Fibroblast of lung (primary cell): ENCODE measurements at regions not wholly inside any gene's neighbourhood (a gene's known extent, or its start where the extent isn't known, plus 50 kb on each side); places are given as distances from the start of the nearest gene placed in this dataset.

Experiments
- DNase-seq, 2 donors: peaks; one replicate each; pipeline versions ENCODE4 v3.0.0 to v3.0.0-alpha.2; 2010; ENCODE audit warnings: low read depth in 2 of 2
- H2AFZ ChIP-seq: 2 replicates; pipeline ENCODE4 v1.5.1; 2012; ENCODE audit warnings: low read length, control low read depth, inconsistent platforms
- H3K27ac ChIP-seq: 2 replicates; pipeline ENCODE4 v1.5.1; 2011; ENCODE audit warnings: low read length, control low read depth; ENCODE audit not compliant: insufficient read depth
- H3K27me3 ChIP-seq: 2 replicates; pipeline ENCODE4 v1.5.1; 2011; ENCODE audit warnings: mild to moderate bottlenecking, low read length; ENCODE audit not compliant: control insufficient read depth, insufficient read depth
- H3K36me3 ChIP-seq: 2 replicates; pipeline ENCODE4 v1.5.1; 2011; ENCODE audit warnings: low read length; ENCODE audit not compliant: control insufficient read depth, insufficient read depth
- H3K4me1 ChIP-seq: 2 replicates; pipeline ENCODE4 v1.5.1; 2011; ENCODE audit warnings: low read length; ENCODE audit not compliant: control insufficient read depth, insufficient read depth; ENCODE audit errors: extremely low read depth
- H3K4me2 ChIP-seq: 2 replicates; pipeline ENCODE4 v1.5.1; 2011; ENCODE audit warnings: low read length, control low read depth; ENCODE audit not compliant: insufficient read depth; ENCODE audit errors: extremely low read depth
- H3K4me3 ChIP-seq, 4 experiments: fragments of 200-600 bp in 1 of 4; sonication (generic) in 1 of 4; replicated peaks in 1 of 4; 2 replicates each; pipeline ENCODE4 v1.5.1; 2011 to 2016; ENCODE audit warnings: low read length in 4 of 4, low read depth in 3 of 4, mild to moderate bottlenecking in 3 of 4, control low read depth in 2 of 4, inconsistent platforms in 1 of 4, mixed read lengths in 1 of 4; ENCODE audit not compliant: insufficient read depth in 1 of 4; ENCODE audit errors: control extremely low read depth in 1 of 4
- H3K79me2 ChIP-seq: 2 replicates; pipeline ENCODE4 v1.5.1; 2012; ENCODE audit warnings: mild to moderate bottlenecking, low read length, inconsistent platforms; ENCODE audit not compliant: control insufficient read depth, insufficient read depth
- H3K9ac ChIP-seq: 2 replicates; pipeline ENCODE4 v1.5.1; 2011; ENCODE audit warnings: mild to moderate bottlenecking, low read length, control low read depth; ENCODE audit not compliant: insufficient read depth
- H3K9me3 ChIP-seq: 2 replicates; pipeline ENCODE4 v1.5.1; 2012; ENCODE audit warnings: low read depth, low read length; ENCODE audit not compliant: control insufficient read depth, insufficient read depth
- H4K20me1 ChIP-seq: 2 replicates; pipeline ENCODE4 v1.5.1; 2011; ENCODE audit warnings: low read length; ENCODE audit not compliant: control insufficient read depth, insufficient read depth; ENCODE audit errors: extremely low read depth
- CTCF ChIP-seq, 2 donors: IDR thresholded peaks in 1 of 2; conservative IDR thresholded peaks in 1 of 2; 1 replicate in 1 of 2; 2 replicates in 1 of 2; pipeline ENCODE4 v1.5.1; 2011 to 2012; ENCODE audit warnings: low read length in 2 of 2, control low read depth in 1 of 2, inconsistent platforms in 1 of 2, low read depth in 1 of 2, mild to moderate bottlenecking in 1 of 2
- EZH2 ChIP-seq: IDR thresholded peaks from 2 replicates; pipeline ENCODE4 v1.5.1; 2012; ENCODE audit warnings: low read length, control low read depth, mild to moderate bottlenecking; ENCODE audit errors: missing control alignments

GRCh38 chrX:121165930-121166359, 118.5 kb downstream of the GLUD2 start:
- H3K36me3 ChIP-seq: no peaks in the 10 kb centered on the region
- H3K27me3 ChIP-seq: no peaks in the 10 kb centered on the region
- no peak overlapping the region for H3K4me3 ChIP-seq
- no peaks in the 10 kb centered on the region for H3K9me3 ChIP-seq
- no peak overlapping the region for H2AFZ ChIP-seq
- H4K20me1 ChIP-seq: no peaks in the 10 kb centered on the region
- no peaks in the 10 kb centered on the region for H3K79me2 ChIP-seq
- no peak overlapping the region for H3K4me2 ChIP-seq
- no peak for DNase-seq
- no peak overlapping the region for H3K9ac ChIP-seq
- H3K27ac ChIP-seq: no peak overlapping the region
- no peak for TF ChIP-seq CTCF (conservative IDR thresholded peaks at IDR 0.05 in 1 of 2, IDR thresholded peaks at IDR 0.05 in 1 of 2; ENCODE audit: low read depth in 1 of 2, low read length in 2 of 2)
- no peak for TF ChIP-seq EZH2
- H3K4me1 ChIP-seq: no peaks in the 10 kb centered on the region

GRCh38 chrX:121169099-121170035, 122.0 kb downstream of the GLUD2 start:
- no peak for TF ChIP-seq CTCF (conservative IDR thresholded peaks at IDR 0.05 in 1 of 2, IDR thresholded peaks at IDR 0.05 in 1 of 2; ENCODE audit: low read depth in 1 of 2, low read length in 2 of 2)
- TF ChIP-seq EZH2: no peak
- H3K9ac ChIP-seq: no peak overlapping the region
- H3K4me3 ChIP-seq: no peak overlapping the region
- no peak overlapping the region for H3K4me2 ChIP-seq
- no peaks in the 10 kb centered on the region for H4K20me1 ChIP-seq
- H2AFZ ChIP-seq: no peak overlapping the region
- H3K27me3 ChIP-seq: no peaks in the 10 kb centered on the region
- H3K9me3 ChIP-seq: no peaks in the 10 kb centered on the region
- no peak for DNase-seq
- no peaks in the 10 kb centered on the region for H3K4me1 ChIP-seq
- no peaks in the 10 kb centered on the region for H3K79me2 ChIP-seq
- H3K27ac ChIP-seq: no peak overlapping the region
- H3K36me3 ChIP-seq: no peaks in the 10 kb centered on the region

DNA sequence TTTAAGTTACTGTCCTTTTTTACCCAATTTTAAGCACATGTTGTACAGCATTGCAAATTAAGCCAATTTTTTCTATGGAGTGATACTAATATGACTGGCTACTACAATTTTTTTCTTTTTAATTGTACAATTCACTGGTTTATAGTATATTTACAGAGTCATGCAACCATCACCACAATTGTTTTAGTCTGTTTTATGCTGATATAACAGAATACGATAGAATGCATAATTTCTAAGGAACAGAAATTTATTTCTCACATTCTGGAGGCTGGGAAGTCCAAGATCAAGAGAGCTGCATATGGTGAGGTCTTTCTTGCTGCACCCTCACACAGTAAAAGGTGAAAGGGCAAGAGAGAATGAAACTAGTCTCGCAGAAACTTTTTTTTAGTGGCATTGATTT, 125.3 kb downstream of the GLUD2 start:
- Histone ChIP-seq H3K4me2 (no peak overlapping the region), H3K4me1 (no peaks in the 10 kb centered on the region), H3K9ac (no peak overlapping the region), H3K4me3 (no peak overlapping the region), H3K9me3 (no peaks in the 10 kb centered on the region), H2AFZ (no peak overlapping the region), H3K36me3 (no peaks in the 10 kb centered on the region), H3K27ac (no peak overlapping the region), H3K79me2 (no peaks in the 10 kb centered on the region), H3K27me3 (no peaks in the 10 kb centered on the region), H4K20me1 (no peaks in the 10 kb centered on the region)
- DNase-seq: no peak
- TF ChIP-seq CTCF (conservative IDR thresholded peaks at IDR 0.05 in 1 of 2, IDR thresholded peaks at IDR 0.05 in 1 of 2; ENCODE audit: low read depth in 1 of 2, low read length in 2 of 2): no peak
- TF ChIP-seq EZH2: no peak
